ENCODE measurements at regions not wholly inside any gene's neighbourhood (a gene's known extent, or its start where the extent isn't known, plus 50 kb on each side); places are given as distances from the start of the nearest gene placed in this dataset.
"Not testable (repeated sequence)": the region's sequence is repeated elsewhere in the genome, so short reads cannot be mapped to it uniquely, and the experiment has no call there.

DNA sequence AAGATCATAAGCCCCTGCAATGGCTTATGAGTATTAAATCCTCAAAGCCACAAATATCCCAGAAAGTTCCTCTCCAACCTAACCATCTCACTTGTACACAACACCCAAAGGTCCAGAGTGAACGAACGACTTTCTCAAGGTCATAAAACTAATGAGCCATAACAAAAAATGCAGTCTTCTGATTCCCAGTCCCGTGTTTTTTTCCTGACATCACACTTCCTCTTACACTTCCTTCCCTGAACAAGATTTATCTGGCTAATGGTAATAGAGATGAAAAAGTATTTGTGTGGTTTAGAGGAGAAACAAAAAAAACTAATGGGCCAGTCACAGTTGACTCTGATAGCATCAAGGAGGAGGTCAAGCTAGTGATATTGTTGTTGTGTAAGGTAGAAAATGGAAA, 99.5 kb upstream of the KLHL13 start:
- DNase-seq = no peak

DNA sequence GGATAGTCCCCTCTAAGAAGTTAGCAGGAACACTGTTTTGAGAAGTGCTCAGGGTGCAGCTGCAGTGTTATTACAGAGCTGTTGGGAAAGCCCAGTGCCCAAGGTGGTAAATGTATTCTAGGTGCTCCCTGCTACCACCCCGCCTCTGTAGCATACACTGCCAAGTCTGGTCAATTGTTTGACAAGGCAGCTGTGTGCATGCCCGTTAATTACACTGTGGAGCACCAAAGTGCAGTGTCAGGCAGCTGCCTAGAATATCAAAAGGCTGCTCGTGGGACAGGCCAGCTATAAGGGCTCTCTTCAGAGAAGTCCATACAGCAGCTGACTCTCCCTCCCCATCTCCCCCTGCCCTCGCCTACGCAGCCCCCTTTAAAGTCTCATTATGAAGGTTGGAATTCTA, 99.9 kb upstream of the KLHL13 start:
- DNase-seq = no peak

DNA sequence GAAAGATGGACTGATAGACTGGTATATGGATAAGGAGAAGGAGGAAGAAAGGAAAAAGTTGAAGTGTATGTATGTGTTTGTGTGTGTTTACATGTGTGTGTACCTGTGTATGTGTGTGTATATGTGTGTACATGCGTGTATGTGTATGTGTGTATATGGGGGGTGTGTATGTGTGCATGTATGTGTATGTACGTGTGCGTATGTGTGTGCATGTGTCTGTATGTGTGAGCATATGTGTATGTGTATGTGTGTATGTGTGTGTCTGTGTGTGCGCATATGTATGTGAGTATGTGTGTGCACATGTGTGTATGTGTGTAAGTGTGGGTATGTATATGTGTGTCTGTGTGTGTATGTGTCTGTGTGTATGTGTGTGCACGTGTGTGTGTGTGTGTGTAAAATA, 101.5 kb upstream of the KLHL13 start:
- DNase-seq = no peak

DNA sequence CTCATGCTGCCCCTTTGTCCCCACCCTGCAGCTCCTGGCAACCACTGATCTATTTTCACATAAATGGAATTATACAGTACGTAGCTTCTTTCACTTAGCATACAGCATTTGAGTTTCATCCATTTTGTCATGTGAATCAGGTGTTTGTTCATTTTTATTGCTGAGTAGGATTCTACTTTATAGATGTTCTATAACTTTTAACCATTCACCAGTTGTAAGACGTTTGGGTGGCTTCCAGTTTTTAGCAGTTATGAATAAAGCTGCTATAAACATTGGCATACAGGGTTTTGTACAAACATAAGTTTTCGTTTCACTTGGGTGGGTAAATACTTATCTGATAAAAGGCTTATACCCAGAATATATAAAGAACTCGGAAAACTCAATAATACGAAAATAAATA, 102.3 kb upstream of the KLHL13 start:
- no peak for DNase-seq

DNA sequence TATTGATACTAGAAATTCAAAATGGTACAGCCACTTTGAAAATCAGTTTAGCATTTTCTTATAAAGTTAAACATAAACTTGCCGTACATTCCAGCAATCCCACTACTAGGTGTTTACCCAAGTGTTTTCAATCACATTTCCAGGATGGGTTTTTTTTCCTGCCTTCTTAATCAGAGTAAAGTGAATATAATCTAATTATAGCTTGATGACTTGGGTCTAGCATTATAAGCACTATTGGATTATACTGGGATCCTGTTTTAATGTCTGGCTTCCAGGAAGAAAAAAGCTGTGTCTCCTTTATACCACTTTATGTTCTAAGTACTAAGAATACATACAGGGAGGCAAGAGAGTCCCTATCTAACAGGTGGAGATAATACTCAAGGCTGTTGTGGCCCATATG, 103.3 kb upstream of the KLHL13 start:
- no peak for DNase-seq

DNA sequence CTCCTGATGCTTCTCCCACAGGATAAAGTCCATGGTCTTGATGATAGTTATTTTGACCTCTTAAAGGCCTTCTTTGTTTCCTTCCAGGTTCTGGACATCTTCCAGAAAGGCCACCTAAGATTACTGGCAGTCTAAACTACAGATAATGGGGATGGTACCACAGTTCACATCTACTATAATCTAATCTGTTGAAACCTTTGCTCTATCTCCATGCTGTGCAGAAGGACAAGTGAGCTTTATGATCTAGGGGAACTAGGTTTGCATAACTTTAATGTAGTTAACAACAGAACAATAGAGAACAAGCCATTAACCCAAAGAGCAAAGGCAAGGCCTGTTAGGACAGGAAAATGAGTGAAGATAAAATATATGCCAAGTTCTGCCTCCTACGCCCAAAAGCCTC, 103.9 kb upstream of the KLHL13 start:
- no peak for DNase-seq

DNA sequence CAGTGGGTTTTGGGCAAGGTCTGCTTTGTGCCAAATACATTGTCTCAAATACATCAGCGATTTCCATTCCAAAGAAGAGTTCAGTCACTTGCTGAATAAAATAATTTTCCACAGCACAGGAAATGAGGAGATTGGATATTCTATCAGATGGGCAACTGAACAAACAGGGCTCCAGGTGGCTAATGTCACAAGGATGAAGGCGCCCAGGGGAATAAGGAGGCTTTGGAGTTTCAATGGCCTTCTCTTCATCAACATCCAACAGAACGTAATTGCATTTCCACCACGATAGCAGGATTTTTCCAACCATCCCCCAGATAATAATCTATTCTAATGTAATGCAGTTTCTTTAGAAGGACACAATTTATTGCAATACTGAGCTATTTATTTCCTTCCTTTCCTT, 104.7 kb upstream of the KLHL13 start:
- no peak for DNase-seq

DNA sequence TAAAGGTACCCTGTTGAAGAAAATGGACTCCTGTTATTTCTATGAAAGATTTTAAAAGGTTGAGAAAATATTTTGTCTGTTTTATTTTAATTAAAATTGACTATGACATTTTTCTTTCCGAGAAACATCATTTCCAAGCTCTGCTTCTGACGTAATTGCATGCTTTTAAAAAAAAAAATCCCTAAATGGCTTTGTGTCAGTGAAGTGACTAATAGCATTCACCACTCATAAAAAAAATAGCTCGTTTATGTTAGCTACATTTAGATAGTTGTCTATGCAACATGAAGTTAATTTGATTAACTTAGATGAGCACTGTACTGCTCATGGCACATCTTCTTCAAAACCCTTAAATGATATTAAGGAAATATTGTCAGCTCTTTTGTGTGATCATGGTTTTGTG, 105.1 kb upstream of the KLHL13 start:
- DNase-seq = no peak

DNA sequence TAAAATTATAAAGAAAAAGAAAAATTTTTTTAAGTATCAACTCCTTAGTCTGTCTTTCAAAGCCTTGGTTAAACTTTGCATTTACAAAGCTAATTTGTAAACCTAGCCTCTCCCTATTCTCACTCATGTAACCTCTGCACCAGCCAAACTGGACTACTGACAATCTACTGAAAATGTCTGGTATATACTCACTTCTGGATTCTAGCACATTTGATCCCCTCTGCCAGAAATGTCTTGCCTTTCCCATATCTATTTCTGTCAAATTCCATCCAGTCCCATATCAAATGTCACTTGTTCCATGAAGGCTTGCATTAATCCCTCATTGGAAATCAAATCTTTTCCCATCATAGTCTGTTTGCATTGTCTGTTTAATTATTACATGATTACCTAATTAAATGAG, 105.8 kb upstream of the KLHL13 start:
- DNase-seq = no peak

DNA sequence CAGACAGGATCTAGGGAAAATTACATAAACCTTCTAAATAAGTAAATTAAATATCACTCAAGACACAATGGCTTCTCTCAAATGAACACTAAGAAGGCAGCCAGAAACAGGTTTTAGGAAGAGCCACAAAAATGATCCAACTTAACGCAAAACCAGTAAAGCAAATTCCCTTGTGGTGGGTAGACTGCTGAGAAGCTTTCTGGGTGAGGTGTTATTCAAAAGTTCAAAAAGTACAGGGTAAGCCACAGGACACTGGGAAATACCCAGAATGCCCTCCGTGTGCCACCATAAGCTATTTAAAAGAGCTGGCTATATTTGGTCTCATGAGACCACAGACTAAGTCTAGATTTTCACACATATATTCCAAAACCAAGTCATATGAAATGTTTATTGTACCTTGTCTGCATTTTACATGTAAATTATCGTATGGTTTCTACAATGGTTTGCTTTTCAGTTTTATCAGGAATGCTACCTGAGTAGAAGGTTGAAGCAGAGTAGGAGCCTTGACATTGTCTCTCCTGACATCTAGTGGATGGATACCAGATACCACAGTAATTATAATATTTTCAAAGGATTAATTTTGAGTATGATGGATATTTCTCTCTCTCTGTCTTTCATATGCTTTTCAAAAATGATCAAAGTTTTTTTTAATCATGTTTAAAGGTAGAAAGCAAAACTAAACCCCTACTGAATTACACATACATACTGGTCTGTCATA, 109.3 kb upstream of the KLHL13 start:
- no peak for DNase-seq

DNA sequence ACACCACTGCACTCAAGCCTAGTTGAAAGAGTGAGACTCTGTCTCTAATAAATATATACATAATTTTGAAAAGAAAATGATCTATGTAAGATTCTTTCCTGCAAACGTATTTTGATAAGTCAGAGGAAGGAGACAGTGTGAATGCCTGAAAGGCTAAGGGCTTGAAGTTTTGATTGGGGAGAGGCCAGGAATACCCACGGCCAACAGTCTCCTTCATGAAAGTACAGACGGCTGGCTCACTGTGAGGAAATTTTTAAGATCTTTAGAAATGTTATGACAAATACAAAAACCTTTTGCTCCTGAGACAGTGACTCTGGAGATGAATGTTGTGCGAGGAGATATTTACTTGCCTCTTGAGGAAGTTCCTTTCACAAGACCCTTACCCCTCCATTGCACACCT, 111.4 kb upstream of the KLHL13 start:
- no peak for DNase-seq

DNA sequence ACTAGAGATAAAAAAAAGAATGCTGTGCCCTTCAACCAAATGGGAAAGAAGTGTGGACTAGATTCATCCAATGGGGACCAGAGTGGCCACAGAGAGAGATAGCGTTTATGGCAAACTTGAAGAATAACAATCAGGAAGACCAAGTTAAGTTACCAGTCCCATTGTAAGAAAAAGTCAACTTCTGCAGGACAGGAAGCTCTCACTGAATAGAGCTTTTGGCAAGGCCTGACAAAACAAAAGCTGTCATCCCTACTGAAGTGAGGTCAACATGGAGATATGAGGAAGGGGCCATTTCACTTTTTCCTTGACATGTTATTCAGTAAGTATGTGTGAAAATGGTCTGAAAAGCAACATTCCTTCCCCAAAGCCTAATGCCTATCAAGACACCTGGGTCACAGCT, 111.8 kb upstream of the KLHL13 start:
- DNase-seq = no peak

DNA sequence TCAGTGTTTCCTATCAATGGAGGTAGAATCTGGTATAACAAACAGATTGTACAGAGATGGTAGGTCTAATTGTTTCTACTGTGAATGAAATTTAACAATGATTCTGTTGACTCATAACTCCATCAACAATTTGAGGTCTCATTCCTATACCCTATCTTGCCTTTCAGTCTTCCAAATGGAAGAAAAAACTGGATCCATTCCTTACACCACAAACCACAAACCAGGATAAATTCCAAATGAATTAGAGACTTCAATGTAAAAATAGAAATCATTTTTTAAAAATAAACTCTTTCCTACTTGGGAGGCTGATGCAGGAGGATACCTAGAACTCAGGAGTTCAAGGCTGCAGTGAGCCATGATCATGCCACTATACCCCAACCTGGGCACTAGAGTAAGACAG, 114.4 kb upstream of the WDR44 start:
- no peak for DNase-seq

DNA sequence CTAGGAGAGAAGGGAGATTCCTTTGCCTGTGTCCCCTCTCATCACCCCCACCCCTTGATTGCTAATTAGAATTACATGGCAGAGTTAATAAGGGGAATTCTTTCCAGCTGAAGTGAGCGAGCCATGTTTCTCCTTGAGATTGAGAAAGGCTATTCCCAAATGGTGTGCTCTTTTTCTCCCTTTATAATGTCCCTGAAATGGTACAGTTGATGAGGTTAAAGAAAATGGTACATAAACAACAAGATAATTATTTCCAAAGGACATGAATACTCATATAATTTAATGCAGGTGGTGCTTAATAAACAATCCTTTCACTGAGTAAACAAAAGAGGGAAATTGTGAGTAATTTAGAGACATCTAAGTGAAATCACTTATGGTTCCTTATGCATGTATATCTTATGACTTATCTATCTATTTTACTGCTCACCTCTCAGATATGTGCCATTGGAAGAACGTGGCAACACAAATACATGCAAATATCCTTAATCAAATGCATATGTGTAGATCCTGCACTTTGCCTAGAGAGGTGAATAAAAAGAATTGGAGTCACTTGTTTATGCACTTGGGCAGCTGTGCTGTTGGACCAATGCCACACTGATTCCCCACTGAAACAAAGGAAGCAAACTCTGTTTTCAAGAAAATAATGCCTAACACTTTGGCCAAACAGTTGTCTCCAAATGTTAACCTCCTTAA, 106.6 kb upstream of the WDR44 start:
- no peak for DNase-seq

DNA sequence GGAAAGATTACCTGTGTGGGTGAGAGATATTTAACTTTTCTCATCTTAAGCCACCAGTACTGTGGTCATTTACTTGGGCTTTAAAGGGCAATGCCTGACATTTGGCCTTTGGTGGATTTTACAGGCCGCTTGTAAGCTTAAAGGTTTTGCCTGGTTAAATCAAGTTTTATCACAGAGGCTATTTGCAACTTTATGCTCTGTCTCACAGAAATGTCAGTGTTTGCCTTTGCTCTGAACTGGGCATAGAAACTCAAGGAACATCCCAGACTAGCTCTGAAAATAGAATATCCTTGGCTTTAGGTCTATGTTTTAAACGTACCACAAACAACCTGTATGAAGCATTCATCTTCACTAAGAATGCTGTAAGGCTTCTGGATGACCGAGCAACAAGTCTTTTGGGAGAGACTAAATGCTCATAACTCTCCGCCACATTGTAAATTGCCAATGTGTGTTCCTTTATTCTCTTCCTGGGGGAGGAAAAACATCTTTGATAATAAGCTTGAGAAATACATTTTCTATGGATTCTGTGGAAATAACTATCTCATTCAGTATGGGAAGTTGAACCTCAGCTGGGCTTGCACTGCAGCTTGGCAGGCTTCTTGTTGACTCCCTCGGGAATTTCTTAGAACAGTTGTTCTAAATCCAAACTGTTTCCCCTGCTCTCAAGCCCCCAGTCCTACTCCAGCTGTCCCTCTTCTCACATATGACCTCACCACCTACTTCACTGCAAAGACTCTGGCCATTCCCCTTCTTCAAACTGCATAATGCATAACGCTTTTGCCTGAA, 105.8 kb upstream of the WDR44 start:
- DNase-seq = no peak

DNA sequence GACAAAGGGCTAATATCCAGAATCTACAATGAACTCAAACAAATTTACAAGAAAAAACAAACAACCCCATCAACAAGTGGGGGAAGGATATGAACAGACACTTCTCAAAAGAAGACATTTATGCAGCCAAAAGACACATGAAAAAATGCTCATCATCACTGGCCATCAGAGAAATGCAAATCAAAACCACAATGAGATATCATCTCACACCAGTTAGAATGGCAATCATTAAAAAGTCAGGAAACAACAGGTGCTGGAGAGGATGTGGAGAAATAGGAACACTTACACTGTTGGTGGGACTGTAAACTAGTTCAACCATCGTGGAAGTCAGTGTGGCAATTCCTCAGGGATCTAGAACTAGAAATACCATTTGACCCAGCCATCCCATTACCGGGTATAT, 98.9 kb upstream of the WDR44 start:
- DNase-seq = not testable (repeated sequence)

DNA sequence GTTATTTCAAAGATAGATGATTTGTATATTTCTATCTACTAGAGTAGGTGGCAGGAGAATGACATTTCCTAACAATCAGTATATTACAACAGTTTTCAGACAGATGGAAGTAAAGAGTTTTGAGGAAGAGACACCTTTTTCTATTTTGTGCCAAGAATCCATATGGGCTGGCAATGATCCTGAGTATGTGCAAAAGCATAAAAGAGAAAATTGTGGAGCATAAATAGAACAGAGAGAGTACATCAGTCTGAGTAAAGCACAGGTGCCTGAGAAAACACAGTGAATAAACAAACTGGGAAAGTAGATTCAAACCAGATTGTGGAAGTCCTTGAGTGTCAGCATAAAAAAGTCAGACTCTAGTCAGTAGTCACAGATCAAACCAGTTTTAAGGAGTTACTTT, 96.8 kb upstream of the WDR44 start:
- DNase-seq = no peak

DNA sequence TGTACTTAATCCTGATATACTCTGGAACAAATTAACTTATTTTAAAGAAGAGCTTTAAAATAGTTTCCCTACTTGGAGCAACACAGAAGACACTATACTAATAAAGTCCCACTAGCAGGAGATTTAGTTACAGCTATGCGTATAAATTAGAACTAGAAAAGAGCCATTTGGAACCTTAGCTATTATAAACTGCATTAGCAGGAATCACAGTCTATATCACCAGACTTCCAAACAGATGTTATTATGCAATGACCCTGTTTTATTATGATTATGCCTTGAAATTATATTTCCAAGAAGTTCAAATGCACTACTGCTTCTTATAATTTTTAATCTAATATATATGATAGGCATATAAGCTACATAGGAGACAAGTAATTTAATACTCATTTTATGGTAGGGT, 95.5 kb upstream of the WDR44 start:
- DNase-seq = no peak

DNA sequence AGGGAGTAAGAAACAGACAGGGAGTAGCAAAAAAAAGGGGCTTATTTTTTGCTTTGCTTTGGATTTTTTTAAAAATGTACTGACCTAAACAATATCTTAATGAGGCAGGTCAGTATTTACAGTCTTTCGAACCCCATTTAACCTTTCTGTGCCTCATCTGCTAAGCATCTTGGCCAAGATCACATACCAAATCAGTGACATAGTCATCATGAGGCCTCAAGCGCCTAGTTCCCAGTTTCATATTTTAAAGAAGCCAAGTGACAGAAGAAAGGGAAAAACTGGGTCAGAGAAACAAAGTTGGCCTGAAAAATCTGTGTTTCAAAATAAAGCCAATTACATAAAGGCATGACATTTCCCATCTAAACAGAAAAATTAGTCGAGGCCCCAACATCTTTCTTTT, 94.6 kb upstream of the WDR44 start:
- DNase-seq = no peak

DNA sequence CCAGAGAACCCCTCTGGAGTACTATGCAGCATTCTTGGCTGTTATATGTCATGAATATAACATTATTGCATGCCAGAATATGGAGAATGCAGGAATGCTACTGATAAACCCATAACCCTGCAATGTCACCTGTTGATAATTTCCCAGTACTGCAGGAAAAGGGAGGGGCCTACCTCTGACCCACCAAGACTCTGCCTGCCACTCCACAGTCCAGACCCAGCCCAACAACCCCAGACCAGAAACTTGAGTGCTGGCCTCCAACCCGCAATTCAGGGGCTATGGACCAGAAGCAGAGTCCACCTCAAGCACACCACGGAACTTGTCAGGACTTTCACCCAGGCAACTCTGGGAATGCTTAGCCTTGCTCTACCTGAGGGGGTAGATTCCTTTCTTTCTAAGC, 92.9 kb upstream of the WDR44 start:
- no peak for DNase-seq

DNA sequence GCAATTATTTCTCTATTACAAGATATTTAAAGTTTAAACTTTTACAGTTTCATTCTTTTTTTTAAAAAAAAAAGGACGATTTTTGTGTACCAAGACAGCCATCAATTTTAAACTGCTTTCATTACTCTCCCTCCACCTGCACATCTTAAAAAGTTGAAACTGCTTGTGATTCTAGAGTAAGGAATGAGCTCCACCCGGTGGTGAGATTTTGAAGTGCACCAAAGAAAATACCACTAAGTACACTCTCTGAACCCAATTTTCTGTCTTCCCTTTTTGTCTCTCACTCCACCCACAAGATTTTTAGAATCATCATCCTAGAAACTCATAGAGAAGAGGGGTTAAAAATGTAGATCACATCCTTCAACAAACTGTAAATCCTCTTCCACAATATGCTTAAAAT, 91.3 kb upstream of the WDR44 start:
- peak; percentile 45 for DNase-seq

DNA sequence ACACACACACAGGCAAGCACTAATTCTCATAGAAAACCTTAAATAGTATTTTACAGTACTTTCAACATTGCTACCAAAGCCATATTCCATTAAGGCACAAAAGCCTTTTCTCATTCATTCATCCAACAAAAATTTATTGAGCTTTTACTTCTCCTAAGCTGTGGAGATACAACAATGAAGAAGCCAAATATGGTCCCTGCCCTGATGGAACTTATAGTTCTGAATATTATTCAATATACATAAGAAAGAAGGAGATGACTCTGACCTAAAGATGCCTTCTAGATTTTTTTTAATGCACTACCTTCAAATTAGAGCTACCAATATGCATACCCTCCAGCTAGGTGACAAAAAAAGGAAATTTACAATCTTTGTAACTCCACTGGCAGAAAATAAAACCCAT, 90.0 kb upstream of the WDR44 start:
- no peak for DNase-seq

DNA sequence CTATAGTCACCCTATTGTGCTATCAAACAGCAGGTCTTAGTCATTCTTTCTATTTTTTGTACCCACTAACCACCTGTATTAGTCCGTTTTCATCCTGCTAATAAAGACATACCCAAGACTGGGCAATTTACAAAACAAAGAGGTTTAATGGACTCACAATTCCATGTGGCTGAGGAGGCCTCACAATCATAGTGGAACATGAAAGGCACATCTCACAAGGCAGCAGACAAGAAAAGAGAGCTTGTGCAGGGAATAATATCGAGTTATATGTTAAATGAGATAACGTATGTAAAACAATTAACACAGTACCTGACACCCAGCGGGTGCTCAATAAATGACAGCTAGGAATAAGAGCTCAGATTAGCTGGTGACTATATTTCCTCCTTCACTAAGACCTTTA, 88.1 kb upstream of the WDR44 start:
- no peak for DNase-seq

DNA sequence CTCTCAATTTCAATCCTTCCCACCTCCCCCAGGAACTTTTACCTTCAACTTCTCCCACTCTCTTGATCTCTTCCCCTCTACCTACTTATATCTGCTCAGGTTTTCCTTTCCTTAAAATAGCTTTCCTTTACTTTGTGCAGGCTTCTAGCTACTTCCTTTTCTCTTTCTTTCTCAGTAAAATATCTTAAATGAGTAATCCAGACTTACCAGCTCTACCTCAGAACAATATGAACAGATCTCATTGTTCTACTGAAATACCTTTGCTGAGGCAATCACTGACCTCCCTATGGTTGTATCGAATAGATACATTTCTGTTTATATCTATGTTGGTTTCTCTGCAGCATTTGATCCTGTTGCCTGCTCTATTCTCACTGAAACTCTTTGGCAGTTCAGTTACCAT, 86.7 kb upstream of the WDR44 start:
- no peak for DNase-seq

Measured in NCI-H1694 treated with DMSO at 0.1 percent for 48 hours (cell line).